ENCODE measurements at regions not wholly inside any gene's neighbourhood (a gene's known extent, or its start where the extent isn't known, plus 50 kb on each side); places are given as distances from the start of the nearest gene placed in this dataset.
"Not testable (repeated sequence)": the region's sequence is repeated elsewhere in the genome, so short reads cannot be mapped to it uniquely, and the experiment has no call there.

- DNase-seq, result no peak
These were observed 84.9 kb upstream of the SHB start for GRCh38 chr9:38153910-38154291.

GRCh38 chr9:38153152-38153909, 84.3 kb upstream of the SHB start:
- DNase-seq, result no peak

GRCh38 chr9:38149647-38150046, 80.6 kb upstream of the SHB start:
- no peak for DNase-seq

- DNase-seq, result no peak
These were observed 77.8 kb upstream of the SHB start for GRCh38 chr9:38146844-38147243.

- no peak for DNase-seq
These were observed 76.6 kb upstream of the SHB start for GRCh38 chr9:38145526-38146053.

- DNase-seq, result no peak
These were observed 75.4 kb upstream of the SHB start for GRCh38 chr9:38144421-38144820.

GRCh38 chr9:38141746-38142591, 72.9 kb upstream of the SHB start:
- no peak for DNase-seq

- no peak for DNase-seq
These were observed 69.2 kb upstream of the SHB start for GRCh38 chr9:38138276-38138675.

- DNase-seq, result no peak
These were observed 68.3 kb upstream of the SHB start for GRCh38 chr9:38137342-38137741.

- DNase-seq, result no peak
These were observed 67.4 kb upstream of the SHB start for GRCh38 chr9:38136386-38136785.

- DNase-seq, result peak; percentile 50
These were observed 65.7 kb upstream of the SHB start for GRCh38 chr9:38134611-38135237.

- no peak for DNase-seq
These were observed 64.6 kb upstream of the SHB start for GRCh38 chr9:38133595-38133994.

GRCh38 chr9:38132956-38133355, 63.9 kb upstream of the SHB start:
- no peak for DNase-seq

GRCh38 chr9:38131729-38132128, 62.7 kb upstream of the SHB start:
- no peak for DNase-seq

GRCh38 chr9:38130724-38131123, 61.7 kb upstream of the SHB start:
- DNase-seq, result no peak

- DNase-seq, result no peak
These were observed 60.3 kb upstream of the SHB start for GRCh38 chr9:38129366-38129765.

GRCh38 chr9:38128752-38129270, 59.8 kb upstream of the SHB start:
- no peak for DNase-seq

GRCh38 chr9:38127271-38127839, 58.3 kb upstream of the SHB start:
- DNase-seq, result no peak

- DNase-seq, result no peak
These were observed 57.7 kb upstream of the SHB start for GRCh38 chr9:38126730-38127129.

- DNase-seq, result no peak
These were observed 56.9 kb upstream of the SHB start for GRCh38 chr9:38125889-38126288.

GRCh38 chr9:38123359-38123758, 54.3 kb upstream of the SHB start:
- not testable (repeated sequence) for DNase-seq

- no peak for DNase-seq
These were observed 51.9 kb upstream of the SHB start for GRCh38 chr9:38120961-38121360.
